SK-MEL-5 (cell line): ENCODE measurements at regions not wholly inside any gene's neighbourhood (a gene's known extent, or its start where the extent isn't known, plus 50 kb on each side); places are given as distances from the start of the nearest gene placed in this dataset.

Experiments used
- DNase-seq: peaks from one replicate; pipeline ENCODE4 v3.0.0-alpha.2; 2016; ENCODE audit warnings: low read depth, low spot score
- in situ Hi-C: cut with HindIII; loops from 2 replicates; pipeline ENCODE4 v1.10.0; 2016; ENCODE audit warnings: low sequenced_read_pairs, high pct_unique_total_duplicates, low pct_unique_long_range_greater_than_20kb
- small RNA-seq, 2 experiments: library from RNA; depleted of rRNA; stranded (forward); fragments of <200 nt; gene quantifications; one replicate each; pipeline ENCODE3, GENCODE V24; 2014

GRCh38 chr3:73677336-73678024 lies 52.7 kb upstream of the PDZRN3 start:
- no peak for DNase-seq
- in situ Hi-C loops = no loop called here

Small RNAs in the stretch of these regions (small RNA-seq; reads per million reads assigned to genes)
- gene RF00017 = 0 reads per million in 2 experiments
